ENCODE measurements at regions not wholly inside any gene's neighbourhood (a gene's known extent, or its start where the extent isn't known, plus 50 kb on each side); places are given as distances from the start of the nearest gene placed in this dataset.

DNA sequence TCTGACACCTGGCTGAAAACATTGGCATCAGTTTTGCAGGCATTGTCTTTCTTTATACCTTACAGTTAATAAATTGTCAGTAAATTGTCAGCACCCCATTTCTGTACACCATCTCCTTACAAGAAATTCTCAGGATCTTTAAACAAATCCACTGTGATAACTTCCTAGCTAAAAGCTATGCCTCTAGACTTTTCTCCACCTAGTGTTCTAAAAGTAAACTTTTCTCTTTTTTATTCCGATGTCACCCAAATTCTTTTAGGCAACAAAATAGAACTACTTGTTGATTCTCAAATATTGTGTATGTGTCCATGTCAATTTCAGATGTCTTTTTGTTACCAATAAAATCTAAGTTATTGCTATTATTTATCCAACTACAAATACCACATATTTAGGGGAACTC lies 617.4 kb upstream of the NRXN1 start:
- Histone ChIP-seq H3K36me3 (ENCODE audit: control insufficient read depth, insufficient read depth, low read length) (no peaks in the 10 kb centered on the region), H3K27me3 (ENCODE audit: control insufficient read depth, insufficient read depth, low read length) (no peaks in the 10 kb centered on the region), H3K4me1 (ENCODE audit: control insufficient read depth, insufficient read depth, low read length) (no peaks in the 10 kb centered on the region), H3K27ac (ENCODE audit: low read depth, low read length) (no peak overlapping the region), H3K4me3 (ENCODE audit: low read depth, low read length) (no peak overlapping the region), H3K9me3 (ENCODE audit: control insufficient read depth, insufficient read depth, low read length) (no peaks in the 10 kb centered on the region)
- no CpG with 5 or more reads among the region's 1 CpG for WGBS (ENCODE audit: insufficient coverage)
- DNase-seq (ENCODE audit: low read depth in 4 of 6, low spot score in 6 of 6) = peak in 2 of 6 donors; percentile 4 to 10

DNA sequence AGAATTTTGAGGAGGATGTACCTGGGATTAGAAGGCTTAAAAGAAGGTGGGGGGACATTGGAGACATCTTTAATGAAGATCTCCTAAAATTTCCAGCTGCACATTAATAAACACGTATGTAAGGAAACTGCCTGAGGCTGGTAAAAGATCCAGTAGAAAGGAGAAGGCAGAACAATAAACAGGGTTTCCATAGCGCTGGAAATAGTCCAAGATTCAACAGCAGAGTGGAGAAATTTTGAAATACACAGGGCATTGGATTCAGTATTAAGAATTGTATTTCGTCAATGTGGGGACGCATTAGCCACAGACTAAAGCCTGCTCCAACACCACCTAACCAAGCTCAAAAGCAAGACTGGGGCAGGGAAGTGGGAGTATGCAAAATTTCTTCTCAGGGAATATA lies 606.9 kb upstream of the NRXN1 start:
- Histone ChIP-seq H3K9me3 (ENCODE audit: control insufficient read depth, insufficient read depth, low read length) (no peaks in the 10 kb centered on the region), H3K36me3 (ENCODE audit: control insufficient read depth, insufficient read depth, low read length) (no peaks in the 10 kb centered on the region), H3K4me1 (ENCODE audit: control insufficient read depth, insufficient read depth, low read length) (no peaks in the 10 kb centered on the region), H3K27ac (ENCODE audit: low read depth, low read length) (no peak overlapping the region), H3K4me3 (ENCODE audit: low read depth, low read length) (no peak overlapping the region), H3K27me3 (ENCODE audit: control insufficient read depth, insufficient read depth, low read length) (no peaks in the 10 kb centered on the region)
- no peak for DNase-seq (ENCODE audit: low read depth in 4 of 6, low spot score in 6 of 6)
- WGBS (ENCODE audit: insufficient coverage) = 75% methylated on average over 1 of the region's 4 CpGs

DNA sequence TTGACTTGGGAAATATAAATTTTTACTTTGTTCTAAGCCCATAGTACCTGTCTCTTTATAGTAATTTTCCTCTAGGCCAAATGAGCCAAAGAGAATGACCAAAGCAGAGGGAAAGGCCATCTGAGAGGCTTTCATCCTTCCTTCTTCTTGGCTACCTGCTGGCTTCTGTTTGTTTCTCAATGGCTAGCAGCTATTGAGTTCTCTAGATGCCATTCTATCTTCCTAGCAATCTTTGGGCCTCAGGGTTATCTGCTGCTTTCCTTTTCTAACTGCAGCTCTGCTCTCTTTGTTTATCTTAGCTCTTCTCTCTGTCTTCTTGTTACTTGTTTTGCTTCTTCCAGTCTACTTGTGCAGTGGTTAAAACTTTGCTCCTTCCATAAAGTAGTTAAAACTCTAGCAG lies 601.1 kb upstream of the NRXN1 start:
- DNase-seq (ENCODE audit: low read depth in 4 of 6, low spot score in 6 of 6) = no peak
- H3K27ac ChIP-seq (ENCODE audit: low read depth, low read length) = no peak overlapping the region
- peaks cover 3% of the 10 kb centered on the region for H3K9me3 ChIP-seq (ENCODE audit: control insufficient read depth, insufficient read depth, low read length)
- no peaks in the 10 kb centered on the region for H3K27me3 ChIP-seq (ENCODE audit: control insufficient read depth, insufficient read depth, low read length)
- H3K36me3 ChIP-seq (ENCODE audit: control insufficient read depth, insufficient read depth, low read length) = no peaks in the 10 kb centered on the region
- H3K4me3 ChIP-seq (ENCODE audit: low read depth, low read length) = no peak overlapping the region
- no peaks in the 10 kb centered on the region for H3K4me1 ChIP-seq (ENCODE audit: control insufficient read depth, insufficient read depth, low read length)

DNA sequence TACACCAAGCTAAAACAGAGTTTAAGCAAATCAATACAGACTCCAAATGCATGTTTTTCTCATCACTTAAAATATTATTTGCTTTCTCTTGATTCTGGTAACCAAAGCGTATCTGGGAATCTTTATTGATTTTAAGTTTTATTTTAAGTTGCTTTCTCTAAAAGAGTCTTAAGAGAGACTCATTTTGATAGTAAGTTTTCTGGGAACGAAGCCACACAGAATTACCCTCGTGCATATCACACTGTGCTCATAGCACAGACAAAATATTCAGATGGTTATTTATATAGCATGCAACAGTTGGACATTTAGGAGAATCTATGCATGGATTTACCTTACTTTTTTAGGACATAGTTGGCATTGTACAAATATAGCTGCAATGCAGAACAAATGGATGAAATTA lies 597.5 kb upstream of the NRXN1 start:
- DNase-seq (ENCODE audit: low read depth in 4 of 6, low spot score in 6 of 6) = peak in 2 of 6 donors; percentile 38 to 67
- H3K4me3 ChIP-seq (ENCODE audit: low read depth, low read length) = no peak overlapping the region
- H3K27me3 ChIP-seq (ENCODE audit: control insufficient read depth, insufficient read depth, low read length) = no peaks in the 10 kb centered on the region
- peaks cover 3% of the 10 kb centered on the region for H3K9me3 ChIP-seq (ENCODE audit: control insufficient read depth, insufficient read depth, low read length)
- WGBS (ENCODE audit: insufficient coverage) = no CpG with 5 or more reads among the region's 3 CpGs
- H3K27ac ChIP-seq (ENCODE audit: low read depth, low read length) = no peak overlapping the region
- no peaks in the 10 kb centered on the region for H3K36me3 ChIP-seq (ENCODE audit: control insufficient read depth, insufficient read depth, low read length)
- no peaks in the 10 kb centered on the region for H3K4me1 ChIP-seq (ENCODE audit: control insufficient read depth, insufficient read depth, low read length)

DNA sequence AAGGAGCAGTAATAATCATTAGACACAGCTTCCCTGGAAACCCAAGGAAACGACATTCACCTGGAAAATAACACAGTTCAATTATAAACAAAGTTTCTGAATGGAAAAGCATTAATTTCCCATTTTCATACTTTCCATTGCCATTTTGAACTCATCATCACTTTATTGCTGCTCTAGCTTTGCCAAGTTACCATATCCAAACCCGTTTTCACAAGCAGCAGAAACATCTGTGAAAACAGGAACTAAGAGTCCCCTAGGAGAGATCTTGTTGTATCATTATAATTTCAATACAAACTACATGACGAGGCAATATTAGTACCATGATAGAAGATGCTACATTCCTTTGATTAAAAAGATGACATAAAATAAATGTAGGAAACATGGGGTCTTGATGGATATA lies 597.0 kb upstream of the NRXN1 start:
- WGBS (ENCODE audit: insufficient coverage) = no CpG with 5 or more reads among the region's 3 CpGs
- Histone ChIP-seq H3K27ac (ENCODE audit: low read depth, low read length) (no peak overlapping the region), H3K9me3 (ENCODE audit: control insufficient read depth, insufficient read depth, low read length) (peaks cover 3% of the 10 kb centered on the region), H3K36me3 (ENCODE audit: control insufficient read depth, insufficient read depth, low read length) (no peaks in the 10 kb centered on the region), H3K27me3 (ENCODE audit: control insufficient read depth, insufficient read depth, low read length) (no peaks in the 10 kb centered on the region), H3K4me3 (ENCODE audit: low read depth, low read length) (no peak overlapping the region), H3K4me1 (ENCODE audit: control insufficient read depth, insufficient read depth, low read length) (no peaks in the 10 kb centered on the region)
- DNase-seq (ENCODE audit: low read depth in 4 of 6, low spot score in 6 of 6) = peak in 2 of 6 donors; percentile 28 to 70

DNA sequence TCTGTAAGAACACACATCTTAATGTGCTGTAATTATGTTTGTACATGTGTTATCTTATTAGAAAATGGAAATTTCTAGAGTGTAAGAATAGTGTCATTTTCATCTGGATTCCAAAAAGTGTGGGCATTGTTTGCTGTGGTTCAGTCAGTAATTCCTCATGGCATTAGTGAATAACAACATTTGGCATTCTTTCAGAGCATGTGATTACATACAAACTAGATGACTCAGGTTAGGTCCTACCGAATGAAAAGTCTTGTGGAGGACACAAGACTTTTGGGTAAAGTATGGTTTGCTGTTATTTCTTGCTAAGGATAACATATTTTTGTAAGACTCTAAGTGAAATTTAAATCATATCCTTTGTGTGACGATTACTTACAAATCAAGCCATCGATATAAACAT lies 593.1 kb upstream of the NRXN1 start:
- Histone ChIP-seq H3K4me1 (ENCODE audit: control insufficient read depth, insufficient read depth, low read length) (no peaks in the 10 kb centered on the region), H3K27me3 (ENCODE audit: control insufficient read depth, insufficient read depth, low read length) (no peaks in the 10 kb centered on the region), H3K27ac (ENCODE audit: low read depth, low read length) (no peak overlapping the region), H3K9me3 (ENCODE audit: control insufficient read depth, insufficient read depth, low read length) (no peaks in the 10 kb centered on the region), H3K4me3 (ENCODE audit: low read depth, low read length) (no peak overlapping the region), H3K36me3 (ENCODE audit: control insufficient read depth, insufficient read depth, low read length) (no peaks in the 10 kb centered on the region)
- no peak for DNase-seq (ENCODE audit: low read depth in 4 of 6, low spot score in 6 of 6)
- WGBS (ENCODE audit: insufficient coverage) = no CpG with 5 or more reads among the region's 3 CpGs

DNA sequence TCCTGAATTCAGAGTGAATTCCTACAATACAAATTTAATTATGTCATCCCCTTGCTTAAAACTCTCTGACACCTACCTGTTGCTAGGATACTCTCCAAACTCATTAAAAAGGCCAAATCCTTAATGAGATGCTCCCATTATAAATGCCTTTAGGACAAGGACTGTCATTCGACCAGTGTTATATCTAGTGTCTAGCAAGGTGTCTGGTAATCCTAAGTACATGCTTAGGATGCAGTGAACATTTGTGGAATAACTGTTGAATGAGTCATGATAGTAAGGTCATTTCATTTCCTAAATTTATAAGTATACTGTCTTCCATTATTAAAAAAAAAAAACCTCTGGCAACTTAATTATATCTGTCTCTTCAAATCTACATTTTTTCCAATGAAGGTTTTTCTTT lies 588.9 kb upstream of the NRXN1 start:
- H3K27ac ChIP-seq (ENCODE audit: low read depth, low read length) = no peak overlapping the region
- H3K4me1 ChIP-seq (ENCODE audit: control insufficient read depth, insufficient read depth, low read length) = no peaks in the 10 kb centered on the region
- H3K27me3 ChIP-seq (ENCODE audit: control insufficient read depth, insufficient read depth, low read length) = no peaks in the 10 kb centered on the region
- H3K36me3 ChIP-seq (ENCODE audit: control insufficient read depth, insufficient read depth, low read length) = no peaks in the 10 kb centered on the region
- H3K9me3 ChIP-seq (ENCODE audit: control insufficient read depth, insufficient read depth, low read length) = peaks cover 2% of the 10 kb centered on the region
- DNase-seq (ENCODE audit: low read depth in 4 of 6, low spot score in 6 of 6) = no peak
- no CpG with 5 or more reads among the region's 1 CpG for WGBS (ENCODE audit: insufficient coverage)
- H3K4me3 ChIP-seq (ENCODE audit: low read depth, low read length) = no peak overlapping the region

DNA sequence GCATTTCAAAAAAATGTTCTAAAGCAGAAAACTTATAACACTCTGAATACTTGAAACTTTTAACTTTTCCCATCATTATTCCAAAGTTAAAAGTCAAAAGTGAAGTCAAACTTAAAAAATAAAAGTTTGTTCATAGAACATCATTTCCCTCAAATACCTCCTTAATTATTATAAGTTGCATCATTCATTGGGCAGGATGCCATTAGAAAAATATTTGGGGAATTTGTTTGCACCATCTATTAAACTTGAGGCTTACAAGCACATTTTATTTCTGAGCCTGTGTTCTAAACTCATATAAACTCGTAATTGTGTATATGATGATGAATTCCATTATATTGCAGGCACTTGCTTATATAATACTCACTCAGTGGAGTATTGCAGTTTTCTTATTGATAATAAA lies 588.0 kb upstream of the NRXN1 start:
- no CpG with 5 or more reads among the region's 1 CpG for WGBS (ENCODE audit: insufficient coverage)
- H3K36me3 ChIP-seq (ENCODE audit: control insufficient read depth, insufficient read depth, low read length) = no peaks in the 10 kb centered on the region
- no peaks in the 10 kb centered on the region for H3K27me3 ChIP-seq (ENCODE audit: control insufficient read depth, insufficient read depth, low read length)

DNA sequence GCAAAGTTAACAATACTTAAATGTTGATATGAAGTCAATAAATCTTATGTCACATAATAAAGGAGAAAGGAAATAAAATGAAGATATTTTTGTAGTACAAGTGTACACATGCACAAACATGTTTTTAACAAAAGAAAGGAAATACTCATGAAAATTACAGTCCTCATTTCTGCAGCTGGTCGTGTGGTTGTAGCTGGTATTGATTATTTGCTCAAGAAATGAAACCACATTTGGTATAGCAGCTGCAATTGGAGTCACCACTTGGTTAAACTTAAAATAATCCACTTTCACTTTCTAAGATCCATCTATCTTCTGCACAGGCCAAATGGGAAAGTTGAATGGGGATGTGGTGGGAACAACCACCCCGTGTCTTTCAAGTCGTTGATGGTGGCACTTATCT lies 580.5 kb upstream of the NRXN1 start:
- Histone ChIP-seq H3K36me3 (ENCODE audit: control insufficient read depth, insufficient read depth, low read length) (no peaks in the 10 kb centered on the region), H3K4me1 (ENCODE audit: control insufficient read depth, insufficient read depth, low read length) (no peaks in the 10 kb centered on the region), H3K4me3 (ENCODE audit: low read depth, low read length) (no peak overlapping the region), H3K9me3 (ENCODE audit: control insufficient read depth, insufficient read depth, low read length) (peaks cover 18% of the 10 kb centered on the region), H3K27ac (ENCODE audit: low read depth, low read length) (no peak overlapping the region), H3K27me3 (ENCODE audit: control insufficient read depth, insufficient read depth, low read length) (no peaks in the 10 kb centered on the region)
- no peak for DNase-seq (ENCODE audit: low read depth in 4 of 6, low spot score in 6 of 6)
- no CpG with 5 or more reads among the region's 3 CpGs for WGBS (ENCODE audit: insufficient coverage)

More for the DNA sequence above, 588.0 kb upstream of the NRXN1 start:
- no peak for DNase-seq (ENCODE audit: low read depth in 4 of 6, low spot score in 6 of 6)
- Histone ChIP-seq H3K4me3 (ENCODE audit: low read depth, low read length) (no peak overlapping the region), H3K27ac (ENCODE audit: low read depth, low read length) (no peak overlapping the region), H3K4me1 (ENCODE audit: control insufficient read depth, insufficient read depth, low read length) (no peaks in the 10 kb centered on the region), H3K9me3 (ENCODE audit: control insufficient read depth, insufficient read depth, low read length) (peaks cover 7% of the 10 kb centered on the region)

DNA sequence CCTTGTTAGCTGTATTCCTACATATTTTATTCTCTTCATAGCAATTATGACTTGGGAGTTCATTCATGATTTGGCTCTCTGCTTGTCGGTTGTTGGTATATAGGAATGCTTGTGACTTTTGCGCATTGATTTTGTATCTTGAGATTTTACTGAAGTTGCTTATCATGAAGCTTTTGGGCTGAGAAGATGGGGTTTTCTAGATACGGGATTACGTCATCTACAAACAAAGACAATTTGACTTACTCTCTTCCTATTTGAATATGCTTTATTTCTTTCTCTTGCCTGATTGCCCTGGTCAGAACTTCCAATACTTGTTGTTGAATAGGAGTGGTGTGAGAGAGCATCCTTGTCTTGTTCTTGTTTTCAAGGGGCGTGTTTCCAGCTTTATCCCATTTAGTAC lies 569.8 kb upstream of the NRXN1 start:
- Histone ChIP-seq H3K36me3 (ENCODE audit: control insufficient read depth, insufficient read depth, low read length) (no peaks in the 10 kb centered on the region), H3K4me1 (ENCODE audit: control insufficient read depth, insufficient read depth, low read length) (no peaks in the 10 kb centered on the region), H3K27me3 (ENCODE audit: control insufficient read depth, insufficient read depth, low read length) (no peaks in the 10 kb centered on the region), H3K4me3 (ENCODE audit: low read depth, low read length) (no peak overlapping the region), H3K27ac (ENCODE audit: low read depth, low read length) (no peak overlapping the region), H3K9me3 (ENCODE audit: control insufficient read depth, insufficient read depth, low read length) (no peaks in the 10 kb centered on the region)
- DNase-seq (ENCODE audit: low read depth in 4 of 6, low spot score in 6 of 6) = no peak
- WGBS (ENCODE audit: insufficient coverage) = 100% methylated on average over 2 of the region's 5 CpGs

DNA sequence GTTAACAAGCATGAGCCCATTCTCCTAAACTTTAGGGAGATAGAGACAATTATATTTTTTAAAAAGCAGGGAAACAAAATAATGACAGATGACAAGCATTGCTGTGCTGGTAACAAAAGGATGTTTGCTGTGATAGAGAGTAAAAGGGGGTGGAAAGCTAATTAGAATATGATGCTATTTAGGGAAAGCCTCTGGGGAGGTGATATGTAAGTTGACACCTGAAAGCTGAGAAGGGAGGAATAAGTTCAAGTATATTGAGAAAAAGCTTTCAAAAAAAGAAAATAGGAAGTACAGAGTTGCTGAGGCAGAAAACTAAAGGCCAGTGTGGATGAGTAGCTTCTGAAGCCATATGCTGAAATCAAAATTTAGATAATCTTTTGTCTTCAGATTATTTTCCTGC lies 565.2 kb upstream of the NRXN1 start:
- Histone ChIP-seq H3K27me3 (ENCODE audit: control insufficient read depth, insufficient read depth, low read length) (no peaks in the 10 kb centered on the region), H3K4me1 (ENCODE audit: control insufficient read depth, insufficient read depth, low read length) (no peaks in the 10 kb centered on the region), H3K36me3 (ENCODE audit: control insufficient read depth, insufficient read depth, low read length) (no peaks in the 10 kb centered on the region), H3K9me3 (ENCODE audit: control insufficient read depth, insufficient read depth, low read length) (no peaks in the 10 kb centered on the region), H3K4me3 (ENCODE audit: low read depth, low read length) (no peak overlapping the region), H3K27ac (ENCODE audit: low read depth, low read length) (no peak overlapping the region)
- no peak for DNase-seq (ENCODE audit: low read depth in 4 of 6, low spot score in 6 of 6)
